ENCODE measurements at regions not wholly inside any gene's neighbourhood (a gene's known extent, or its start where the extent isn't known, plus 50 kb on each side); places are given as distances from the start of the nearest gene placed in this dataset.

- Mint-ChIP-seq H3K9me3 (ENCODE audit: low read depth) (no peaks in the 10 kb centered on the region), H3K27me3 (no peaks in the 10 kb centered on the region), H3K4me3 (no peak overlapping the region), H3K36me3 (ENCODE audit: low read depth) (no peaks in the 10 kb centered on the region), H3K27ac (no peak overlapping the region), H3K4me1 (no peaks in the 10 kb centered on the region)
- CTCF ChIA-PET, result no interaction called here
- intact Hi-C loops (cut with DNase I, micrococcal nuclease), result no loop called here
- ATAC-seq (no peak), DNase-seq (no peak)
- POLR2A ChIA-PET, result interaction anchor here (0.7 kb wide), 1 partner anchor 82 kb away, joined by 4 read pairs; no protein-coding TSS in a partner anchor
These were observed 115.2 kb upstream of the SEMA6D start for GRCh38 chr15:47602121-47602520.

- ATAC-seq (no peak), DNase-seq (peak; percentile 7)
- Mint-ChIP-seq H3K27me3 (no peaks in the 10 kb centered on the region), H3K36me3 (ENCODE audit: low read depth) (no peaks in the 10 kb centered on the region), H3K27ac (no peak overlapping the region), H3K4me1 (no peaks in the 10 kb centered on the region), H3K9me3 (ENCODE audit: low read depth) (no peaks in the 10 kb centered on the region), H3K4me3 (no peak overlapping the region)
- ChIA-PET POLR2A (no interaction called here), CTCF (interaction anchor here (0.6 kb wide), 1 partner anchor 460 kb away, joined by 5 read pairs; no protein-coding TSS in a partner anchor)
- intact Hi-C loops (cut with DNase I, micrococcal nuclease), result no loop called here
These were observed 114.3 kb upstream of the SEMA6D start for GRCh38 chr15:47603026-47603425.

- no peaks in the 10 kb centered on the region for H3K36me3 Mint-ChIP-seq (ENCODE audit: low read depth)
- CTCF ChIA-PET, result no interaction called here
These were observed 109.6 kb upstream of the SEMA6D start for GRCh38 chr15:47607695-47608094.

DNA sequence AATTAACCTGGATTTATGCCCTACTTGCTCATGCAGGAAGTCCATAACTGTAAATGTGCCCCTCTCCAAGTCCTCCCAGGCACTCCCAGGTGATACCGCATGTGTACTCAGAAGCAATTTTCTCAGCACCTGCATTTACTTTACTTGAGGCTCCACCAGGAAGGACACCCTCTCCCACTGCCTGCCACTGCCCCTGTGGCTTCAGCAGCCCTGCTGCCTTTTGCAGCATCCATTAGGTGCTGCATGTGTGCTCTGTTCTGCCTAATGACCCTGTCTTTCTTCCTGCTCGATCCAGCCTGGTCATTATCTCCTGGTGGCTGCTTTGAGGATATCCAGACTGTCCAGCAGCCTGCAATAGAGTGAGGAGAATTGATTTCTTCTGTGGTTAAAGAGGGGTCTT lies 107.6 kb upstream of the SEMA6D start:
- CTCF ChIA-PET, result no interaction called here
- Mint-ChIP-seq H3K36me3 (ENCODE audit: low read depth) (no peaks in the 10 kb centered on the region), H3K9me3 (ENCODE audit: low read depth) (no peaks in the 10 kb centered on the region), H3K27ac (no peak overlapping the region), H3K4me1 (no peaks in the 10 kb centered on the region), H3K4me3 (no peak overlapping the region), H3K27me3 (no peaks in the 10 kb centered on the region)
- no peak for DNase-seq
- intact Hi-C loops (cut with DNase I, micrococcal nuclease), result no loop called here
- POLR2A ChIA-PET, result no interaction called here
- ATAC-seq, result no peak

More at GRCh38 chr15:47607695-47608094, 109.6 kb upstream of the SEMA6D start:
- ATAC-seq (no peak), DNase-seq (no peak)
- no peaks in the 10 kb centered on the region for H3K27me3 Mint-ChIP-seq
- H3K4me1 Mint-ChIP-seq, result no peaks in the 10 kb centered on the region
- H3K9me3 Mint-ChIP-seq (ENCODE audit: low read depth), result no peaks in the 10 kb centered on the region
- H3K4me3 Mint-ChIP-seq, result no peak overlapping the region
- intact Hi-C loops (cut with DNase I, micrococcal nuclease), result no loop called here
- POLR2A ChIA-PET, result no interaction called here
- no peak overlapping the region for H3K27ac Mint-ChIP-seq

GRCh38 chr15:47610736-47611135 lies 106.6 kb upstream of the SEMA6D start:
- no peak overlapping the region for H3K4me3 Mint-ChIP-seq
- no peaks in the 10 kb centered on the region for H3K27me3 Mint-ChIP-seq
- POLR2A ChIA-PET, result no interaction called here
- CTCF ChIA-PET, result no interaction called here
- no peak for ATAC-seq
- no peaks in the 10 kb centered on the region for H3K4me1 Mint-ChIP-seq
- intact Hi-C loops (cut with DNase I, micrococcal nuclease), result no loop called here
- no peaks in the 10 kb centered on the region for H3K9me3 Mint-ChIP-seq (ENCODE audit: low read depth)
- DNase-seq, result no peak
- no peak overlapping the region for H3K27ac Mint-ChIP-seq
- H3K36me3 Mint-ChIP-seq (ENCODE audit: low read depth), result no peaks in the 10 kb centered on the region

DNA sequence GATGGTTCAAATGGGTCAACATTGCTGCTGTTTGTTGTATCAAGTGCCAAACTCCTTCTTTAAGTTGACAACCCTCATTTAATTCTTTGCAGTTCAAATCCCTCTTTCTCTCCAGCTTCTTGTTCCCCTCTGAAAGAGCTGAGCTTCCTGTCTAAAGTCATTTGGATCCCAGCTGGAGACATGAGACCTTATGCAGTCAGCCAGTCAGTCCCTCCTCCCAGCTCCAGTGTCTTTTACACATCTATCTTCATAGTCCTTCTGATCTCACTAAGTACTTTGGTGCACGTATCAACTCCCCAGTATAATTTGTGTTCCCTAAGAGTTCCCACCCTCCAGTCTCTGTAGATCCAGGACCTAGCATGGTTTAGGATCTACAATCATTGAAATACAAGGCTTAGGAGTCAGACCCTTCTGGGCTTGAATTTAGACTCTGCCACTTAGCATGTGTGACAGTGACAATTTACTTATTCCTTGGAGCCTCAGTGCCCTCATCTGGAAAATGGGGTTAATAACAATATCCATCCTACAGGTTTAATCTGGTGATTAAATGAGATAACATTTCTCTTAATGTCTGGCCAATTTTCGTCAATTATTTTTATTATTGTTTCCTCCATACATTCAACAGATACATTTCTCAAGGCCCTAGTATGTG lies 102.8 kb upstream of the SEMA6D start:
- POLR2A ChIA-PET, result no interaction called here
- intact Hi-C loops (cut with DNase I, micrococcal nuclease), result no loop called here
- H3K27me3 Mint-ChIP-seq, result no peaks in the 10 kb centered on the region
- no peak overlapping the region for H3K4me3 Mint-ChIP-seq
- ATAC-seq, result no peak
- no peaks in the 10 kb centered on the region for H3K4me1 Mint-ChIP-seq
- no peaks in the 10 kb centered on the region for H3K9me3 Mint-ChIP-seq (ENCODE audit: low read depth)
- CTCF ChIA-PET, result no interaction called here
- H3K27ac Mint-ChIP-seq, result no peak overlapping the region
- no peak for DNase-seq
- no peaks in the 10 kb centered on the region for H3K36me3 Mint-ChIP-seq (ENCODE audit: low read depth)

DNA sequence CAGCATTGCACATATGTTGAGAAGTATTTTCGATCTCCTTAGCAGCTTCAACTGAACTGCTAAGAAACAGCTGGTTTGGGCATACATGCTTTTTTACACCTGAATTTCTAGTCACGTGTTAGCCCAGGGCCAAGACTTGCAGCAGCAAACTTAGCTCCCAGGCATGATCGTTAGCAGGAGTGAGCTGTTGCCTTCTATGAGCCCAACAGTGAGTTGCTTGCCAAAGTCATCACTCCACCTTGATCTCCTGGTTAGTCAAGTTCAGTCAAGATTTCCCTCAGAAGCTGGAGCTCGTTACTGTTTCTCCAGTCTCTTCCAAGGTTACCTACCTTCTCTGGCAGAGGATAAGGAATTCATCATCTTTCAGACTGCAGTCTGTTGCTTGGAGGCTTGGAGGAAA lies 100.4 kb upstream of the SEMA6D start:
- H3K4me1 Mint-ChIP-seq, result no peaks in the 10 kb centered on the region
- ChIA-PET POLR2A (no interaction called here), CTCF (no interaction called here)
- no peaks in the 10 kb centered on the region for H3K9me3 Mint-ChIP-seq (ENCODE audit: low read depth)
- H3K27me3 Mint-ChIP-seq, result no peaks in the 10 kb centered on the region
- no peak overlapping the region for H3K27ac Mint-ChIP-seq
- no peaks in the 10 kb centered on the region for H3K36me3 Mint-ChIP-seq (ENCODE audit: low read depth)
- H3K4me3 Mint-ChIP-seq, result no peak overlapping the region
- ATAC-seq (no peak), DNase-seq (no peak)
- intact Hi-C loops (cut with DNase I, micrococcal nuclease), result no loop called here

GRCh38 chr15:47618241-47618640 lies 99.1 kb upstream of the SEMA6D start:
- Mint-ChIP-seq H3K4me3 (no peak overlapping the region), H3K36me3 (ENCODE audit: low read depth) (no peaks in the 10 kb centered on the region)
- intact Hi-C loops (cut with DNase I, micrococcal nuclease), result no loop called here

GRCh38 chr15:47620960-47621681 lies 96.2 kb upstream of the SEMA6D start:
- ChIA-PET CTCF (interaction anchor here (0.6 kb wide), 2 partner anchors 91 to 566 kb away, joined by 3 to 5 read pairs; no protein-coding TSS in a partner anchor), POLR2A (no interaction called here)
- no peak for ATAC-seq
- Mint-ChIP-seq H3K27ac (no peak overlapping the region), H3K27me3 (no peaks in the 10 kb centered on the region), H3K9me3 (ENCODE audit: low read depth) (no peaks in the 10 kb centered on the region), H3K4me1 (no peaks in the 10 kb centered on the region), H3K4me3 (no peak overlapping the region), H3K36me3 (ENCODE audit: low read depth) (no peaks in the 10 kb centered on the region)
- DNase-seq, result no peak
- intact Hi-C loops (cut with DNase I, micrococcal nuclease), result no loop called here

More at GRCh38 chr15:47618241-47618640, 99.1 kb upstream of the SEMA6D start:
- no peaks in the 10 kb centered on the region for H3K4me1 Mint-ChIP-seq
- POLR2A ChIA-PET, result no interaction called here
- H3K27me3 Mint-ChIP-seq, result no peaks in the 10 kb centered on the region
- ATAC-seq (no peak), DNase-seq (no peak)
- CTCF ChIA-PET, result no interaction called here
- H3K9me3 Mint-ChIP-seq (ENCODE audit: low read depth), result no peaks in the 10 kb centered on the region
- no peak overlapping the region for H3K27ac Mint-ChIP-seq

DNA sequence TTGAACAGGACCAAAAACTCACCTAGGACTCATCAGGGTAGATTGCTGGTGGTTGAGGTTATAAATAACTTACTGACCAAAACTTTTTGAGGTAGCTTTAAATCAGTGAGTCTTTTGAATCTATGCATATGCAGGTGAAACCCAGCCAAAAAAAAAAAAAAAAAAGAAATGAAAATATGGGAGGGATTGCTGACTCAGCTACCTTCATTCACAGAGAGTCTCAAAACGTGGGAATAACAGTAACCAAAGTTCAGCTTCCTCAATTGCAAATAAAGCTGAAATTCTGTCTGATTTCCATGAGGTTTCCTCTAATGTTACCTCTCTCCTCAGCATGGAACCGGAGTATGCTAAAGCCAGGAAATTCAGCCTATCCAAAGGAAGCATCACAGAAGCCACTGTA lies 95.2 kb upstream of the SEMA6D start:
- POLR2A ChIA-PET, result no interaction called here

DNA sequence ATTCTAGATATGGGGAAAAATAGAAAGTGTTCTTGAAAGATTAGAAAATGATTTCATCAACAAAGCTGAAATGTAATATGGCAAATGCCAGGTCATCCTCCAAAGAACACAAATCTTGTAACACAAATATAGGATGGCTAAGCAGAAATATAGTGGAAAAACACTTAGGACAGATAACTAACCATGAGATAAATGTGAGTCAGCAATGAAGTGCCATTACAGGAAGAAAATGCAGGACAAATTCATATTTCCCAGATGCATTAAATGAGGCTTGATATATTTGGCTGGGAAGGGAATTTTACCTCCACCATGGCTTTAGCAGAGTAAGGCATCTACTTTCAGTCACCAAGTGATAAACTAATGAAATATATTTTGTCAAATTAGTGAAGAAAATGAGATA lies 92.8 kb upstream of the SEMA6D start:
- no peak overlapping the region for H3K27ac Mint-ChIP-seq
- no peak overlapping the region for H3K4me3 Mint-ChIP-seq
- ChIA-PET CTCF (no interaction called here), POLR2A (no interaction called here)
- ATAC-seq (no peak), DNase-seq (no peak)
- no peaks in the 10 kb centered on the region for H3K27me3 Mint-ChIP-seq
- H3K36me3 Mint-ChIP-seq (ENCODE audit: low read depth), result no peaks in the 10 kb centered on the region
- H3K9me3 Mint-ChIP-seq (ENCODE audit: low read depth), result no peaks in the 10 kb centered on the region
- intact Hi-C loops (cut with DNase I, micrococcal nuclease), result no loop called here
- H3K4me1 Mint-ChIP-seq, result no peaks in the 10 kb centered on the region

More for the DNA sequence above, 95.2 kb upstream of the SEMA6D start:
- Mint-ChIP-seq H3K27me3 (no peaks in the 10 kb centered on the region), H3K4me1 (no peaks in the 10 kb centered on the region), H3K9me3 (ENCODE audit: low read depth) (no peaks in the 10 kb centered on the region), H3K27ac (no peak overlapping the region), H3K4me3 (no peak overlapping the region), H3K36me3 (ENCODE audit: low read depth) (no peaks in the 10 kb centered on the region)
- no peak for DNase-seq
- intact Hi-C loops (cut with DNase I, micrococcal nuclease), result no loop called here
- CTCF ChIA-PET, result interaction anchor here (0.6 kb wide), 1 partner anchor 565 kb away, joined by 5 read pairs; no protein-coding TSS in a partner anchor
- no peak for ATAC-seq

DNA sequence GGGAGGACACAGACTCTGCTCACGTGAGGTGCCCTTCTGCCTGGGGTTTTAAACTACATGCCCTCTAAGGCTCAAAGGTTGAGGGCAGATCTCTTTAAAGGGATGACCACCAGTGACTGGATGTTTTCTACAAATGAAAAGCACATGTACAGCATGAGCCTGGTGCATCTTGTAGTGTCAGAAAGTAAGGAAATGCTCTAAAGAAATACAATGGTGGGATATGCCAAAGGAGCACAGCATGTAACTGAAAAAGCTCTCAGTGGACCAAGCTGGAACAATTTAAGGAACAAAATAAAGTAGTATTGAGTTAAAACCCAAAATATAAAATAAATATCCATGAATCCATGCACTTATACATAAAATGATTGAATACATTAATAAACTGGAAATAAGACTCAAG lies 78.3 kb upstream of the SEMA6D start:
- DNase-seq, result no peak
- CTCF ChIA-PET, result no interaction called here

More for the DNA sequence above, 78.3 kb upstream of the SEMA6D start:
- intact Hi-C loops (cut with DNase I, micrococcal nuclease), result no loop called here
- H3K36me3 Mint-ChIP-seq (ENCODE audit: low read depth), result no peaks in the 10 kb centered on the region
- no peak for ATAC-seq
- H3K4me3 Mint-ChIP-seq, result no peak overlapping the region
- H3K4me1 Mint-ChIP-seq, result no peaks in the 10 kb centered on the region
- no peak overlapping the region for H3K27ac Mint-ChIP-seq
- POLR2A ChIA-PET, result no interaction called here
- H3K9me3 Mint-ChIP-seq (ENCODE audit: low read depth), result no peaks in the 10 kb centered on the region
- peaks cover 9% of the 10 kb centered on the region for H3K27me3 Mint-ChIP-seq

All from activated CD4-positive, alpha-beta T cell treated with anti-CD3 and anti-CD28 coated beads for 36 hours (primary cell).